ENCODE measurements at regions not wholly inside any gene's neighbourhood (a gene's known extent, or its start where the extent isn't known, plus 50 kb on each side); places are given as distances from the start of the nearest gene placed in this dataset.

- no peak for DNase-seq (ENCODE audit: low read depth)
- no peak overlapping the region for H3K4me3 ChIP-seq (ENCODE audit: low read length)
- TF ChIP-seq, protein P1, sequence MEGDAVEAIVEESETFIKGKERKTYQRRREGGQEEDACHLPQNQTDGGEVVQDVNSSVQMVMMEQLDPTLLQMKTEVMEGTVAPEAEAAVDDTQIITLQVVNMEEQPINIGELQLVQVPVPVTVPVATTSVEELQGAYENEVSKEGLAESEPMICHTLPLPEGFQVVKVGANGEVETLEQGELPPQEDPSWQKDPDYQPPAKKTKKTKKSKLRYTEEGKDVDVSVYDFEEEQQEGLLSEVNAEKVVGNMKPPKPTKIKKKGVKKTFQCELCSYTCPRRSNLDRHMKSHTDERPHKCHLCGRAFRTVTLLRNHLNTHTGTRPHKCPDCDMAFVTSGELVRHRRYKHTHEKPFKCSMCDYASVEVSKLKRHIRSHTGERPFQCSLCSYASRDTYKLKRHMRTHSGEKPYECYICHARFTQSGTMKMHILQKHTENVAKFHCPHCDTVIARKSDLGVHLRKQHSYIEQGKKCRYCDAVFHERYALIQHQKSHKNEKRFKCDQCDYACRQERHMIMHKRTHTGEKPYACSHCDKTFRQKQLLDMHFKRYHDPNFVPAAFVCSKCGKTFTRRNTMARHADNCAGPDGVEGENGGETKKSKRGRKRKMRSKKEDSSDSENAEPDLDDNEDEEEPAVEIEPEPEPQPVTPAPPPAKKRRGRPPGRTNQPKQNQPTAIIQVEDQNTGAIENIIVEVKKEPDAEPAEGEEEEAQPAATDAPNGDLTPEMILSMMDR (conservative IDR thresholded peaks at IDR 0.05; ENCODE audit: low read depth, low read length), result no peak
Measured at GRCh38 chr15:35827141-35827540, 281.2 kb upstream of the DPH6 start.

GRCh38 chr15:35827911-35828310 is 281.9 kb upstream of the DPH6 start:
- H3K4me3 ChIP-seq (ENCODE audit: low read length), result no peak overlapping the region
- TF ChIP-seq, protein P1 (conservative IDR thresholded peaks at IDR 0.05; ENCODE audit: low read depth, low read length), result no peak
- DNase-seq (ENCODE audit: low read depth), result no peak

- no peak for DNase-seq (ENCODE audit: low read depth)
- TF ChIP-seq, protein P1 (conservative IDR thresholded peaks at IDR 0.05; ENCODE audit: low read depth, low read length), result no peak
Measured at GRCh38 chr15:35833581-35833980, 287.6 kb upstream of the DPH6 start.

GRCh38 chr15:35834216-35834830 is 288.4 kb upstream of the DPH6 start:
- TF ChIP-seq, protein P1 (conservative IDR thresholded peaks at IDR 0.05; ENCODE audit: low read depth, low read length), result no peak
- no peak for DNase-seq (ENCODE audit: low read depth)
- H3K4me3 ChIP-seq (ENCODE audit: low read length), result no peak overlapping the region

More at GRCh38 chr15:35833581-35833980, 287.6 kb upstream of the DPH6 start:
- H3K4me3 ChIP-seq (ENCODE audit: low read length), result no peak overlapping the region

- TF ChIP-seq, protein P1 (conservative IDR thresholded peaks at IDR 0.05; ENCODE audit: low read depth, low read length), result no peak
- no peak overlapping the region for H3K4me3 ChIP-seq (ENCODE audit: low read length)
- no peak for DNase-seq (ENCODE audit: low read depth)
Measured at GRCh38 chr15:35834866-35835265, 288.9 kb upstream of the DPH6 start.

DNA sequence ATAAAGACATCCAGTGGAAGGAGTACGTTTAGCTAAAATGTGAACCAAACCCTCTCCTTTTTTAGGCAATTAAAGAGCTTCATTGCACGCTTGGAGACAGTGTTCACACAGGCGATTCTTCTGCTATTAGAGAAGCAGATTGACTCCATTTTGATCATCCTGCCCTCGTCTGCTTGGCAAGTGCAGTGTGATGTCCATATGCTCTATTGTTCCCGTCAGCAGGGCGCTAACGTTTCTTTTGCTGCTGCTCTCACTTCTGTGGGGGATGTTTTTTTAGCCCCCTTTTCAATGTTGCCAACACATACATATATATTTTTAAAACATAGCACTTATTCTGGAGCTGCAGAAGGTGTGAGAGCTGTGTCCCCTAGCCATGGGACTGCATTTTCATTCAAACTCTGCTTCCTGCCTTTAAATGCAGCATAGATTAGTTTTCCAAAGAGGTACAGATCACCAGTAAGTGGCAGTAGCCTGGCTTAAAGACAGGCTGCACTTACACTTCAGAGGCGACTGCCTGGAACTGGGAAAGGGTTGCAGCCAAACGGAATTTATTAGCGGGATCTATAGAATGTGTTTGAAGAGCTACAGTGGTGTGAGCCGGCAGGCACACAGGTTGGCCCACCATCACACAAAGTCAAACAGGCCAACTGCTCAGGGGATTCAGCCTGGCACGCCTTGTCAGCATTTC is 292.6 kb upstream of the DPH6 start:
- TF ChIP-seq, protein P1 (conservative IDR thresholded peaks at IDR 0.05; ENCODE audit: low read depth, low read length), result no peak
- DNase-seq (ENCODE audit: low read depth), result no peak

DNA sequence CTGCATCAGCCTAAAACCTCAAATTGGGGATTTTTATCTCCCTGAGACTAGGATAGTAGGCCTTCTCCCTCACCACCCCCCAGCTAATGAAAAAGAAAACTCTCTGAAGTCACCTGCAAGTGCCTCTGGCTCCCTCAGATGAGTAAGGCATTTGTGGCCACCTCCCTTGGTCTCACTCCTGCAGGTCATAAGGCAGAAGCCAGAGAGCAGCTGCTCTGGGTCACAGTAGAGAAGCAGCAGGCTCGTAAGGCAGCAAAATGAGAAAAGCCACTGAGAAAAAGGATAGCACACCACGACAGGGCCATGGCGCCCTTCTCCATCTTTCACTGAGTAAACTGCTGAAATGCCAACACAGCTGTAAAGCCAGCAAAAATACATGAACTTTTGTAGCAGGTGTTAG is 296.7 kb upstream of the DPH6 start:
- DNase-seq (ENCODE audit: low read depth), result no peak
- TF ChIP-seq, protein P1 (conservative IDR thresholded peaks at IDR 0.05; ENCODE audit: low read depth, low read length), result no peak
- H3K4me3 ChIP-seq (ENCODE audit: low read length), result no peak overlapping the region

More for the DNA sequence above, 292.6 kb upstream of the DPH6 start:
- H3K4me3 ChIP-seq (ENCODE audit: low read length), result no peak overlapping the region

All from retinal pigment epithelial cell (primary cell).